SK-N-SH (cell line): ENCODE measurements at regions not wholly inside any gene's neighbourhood (a gene's known extent, or its start where the extent isn't known, plus 50 kb on each side); places are given as distances from the start of the nearest gene placed in this dataset.

Source experiments
- CTCF ChIA-PET: fragments of 300-600, 350-600 bp; formaldehyde crosslinking; extraction: SDS; loops from one replicate; lab custom pipeline; 2021; lab: Yijun Ruan, JAX
- POLR2A ChIA-PET: fragments of 350-600 bp; sonication (Branson Sonifier 250); formaldehyde crosslinking; extraction: SDS; loops from one replicate; lab custom pipeline; 2020; ENCODE audit warnings: antibody characterized with exemption, inconsistent platforms; lab: Yijun Ruan, JAX
- DNase-seq: peaks from one replicate; pipeline ENCODE4 v3.0.0; 2012
- H2AFZ ChIP-seq: fragments of 200-600 bp; sonication (generic); 2 replicates; pipeline ENCODE4 v1.8.1; 2016; ENCODE audit warnings: antibody characterized with exemption, mild to moderate bottlenecking, low read depth
- H3F3A ChIP-seq: fragments of 200-600 bp; sonication (generic); replicated peaks from 2 replicates; pipeline ENCODE3; 2016; ENCODE audit warnings: antibody characterized with exemption, mild to moderate bottlenecking; ENCODE audit not compliant: insufficient read depth
- H3K27ac ChIP-seq, 2 experiments: fragments of 200-500 bp in 1 of 2; fragments of 200-600 bp in 1 of 2; sonication (Bioruptor generic) in 1 of 2; sonication (generic), shearing (Covaris generic) in 1 of 2; 2 replicates each; pipeline versions ENCODE4 v1.5.1 to v1.6.1; 2014 to 2016; ENCODE audit warnings: low read depth in 2 of 2, inconsistent platforms in 1 of 2, low read length in 1 of 2, mild to moderate bottlenecking in 1 of 2, mixed read lengths in 1 of 2
- H3K27me3 ChIP-seq: fragments of 200-600 bp; sonication (generic), shearing (Covaris generic); 2 replicates; pipeline ENCODE4 v1.6.1; 2016; ENCODE audit warnings: mixed run types; ENCODE audit not compliant: insufficient read depth
- H3K36me3 ChIP-seq, 2 experiments: fragments of 200-500 bp in 1 of 2; fragments of 200-600 bp in 1 of 2; sonication (Bioruptor generic) in 1 of 2; sonication (generic) in 1 of 2; replicated peaks in 1 of 2; 2 replicates each; pipeline versions ENCODE3 to v1.5.1; 2014 to 2016; ENCODE audit warnings: low read length in 1 of 2, mild to moderate bottlenecking in 1 of 2; ENCODE audit not compliant: insufficient read depth in 2 of 2, control insufficient read depth in 1 of 2
- H3K4me1 ChIP-seq, 2 experiments: fragments of 200-500 bp in 1 of 2; fragments of 200-600 bp in 1 of 2; sonication (Bioruptor generic) in 1 of 2; sonication (generic), shearing (Covaris generic) in 1 of 2; 2 replicates each; pipeline versions ENCODE4 v1.5.1 to v1.6.1; 2014 to 2016; ENCODE audit warnings: low read depth in 1 of 2, low read length in 1 of 2, mixed run types in 1 of 2; ENCODE audit not compliant: insufficient read depth in 2 of 2, control insufficient read depth in 1 of 2
- H3K4me2 ChIP-seq: fragments of 200-600 bp; sonication (generic), shearing (Covaris generic); 2 replicates; pipeline ENCODE4 v1.6.1; 2017; ENCODE audit warnings: mixed run types
- H3K4me3 ChIP-seq, 2 experiments: fragments of 200-500 bp in 1 of 2; fragments of 200-600 bp in 1 of 2; sonication (Bioruptor generic) in 1 of 2; sonication (generic), shearing (Covaris generic) in 1 of 2; 2 replicates each; pipeline versions ENCODE4 v1.5.1 to v1.8.1; 2014 to 2016; ENCODE audit warnings: low read depth in 2 of 2, inconsistent platforms in 1 of 2, low read length in 1 of 2, mild to moderate bottlenecking in 1 of 2, mixed read lengths in 1 of 2, moderate library complexity in 1 of 2
- H3K79me2 ChIP-seq: fragments of 200-600 bp; sonication (generic); 2 replicates; pipeline ENCODE4 v1.8.1; 2017; ENCODE audit warnings: mild to moderate bottlenecking; ENCODE audit not compliant: insufficient read depth
- H3K9ac ChIP-seq: fragments of 200-600 bp; sonication (generic); 2 replicates; pipeline ENCODE4 v1.6.1; 2017; ENCODE audit warnings: mixed run types
- H3K9me2 ChIP-seq: fragments of 200-600 bp; sonication (generic); 2 replicates; pipeline ENCODE4 v1.6.1; 2017; ENCODE audit warnings: mixed run types
- H3K9me3 ChIP-seq: fragments of 200-600 bp; sonication (generic); 2 replicates; pipeline ENCODE4 v1.6.1; 2017; ENCODE audit warnings: mixed run types, mild to moderate bottlenecking, moderate library complexity
- H4K20me1 ChIP-seq: fragments of 200-600 bp; sonication (generic); 2 replicates; pipeline ENCODE4 v1.6.1; 2017; ENCODE audit warnings: mild to moderate bottlenecking, mixed run types; ENCODE audit not compliant: insufficient read depth
- EP300 ChIP-seq, 2 experiments: IDR thresholded peaks; 2 replicates each; pipeline versions ENCODE4 v1.4.0 to v1.6.1; 2012; ENCODE audit warnings: borderline replicate concordance in 1 of 2, low read depth in 1 of 2, low read length in 1 of 2
- FOSL2 ChIP-seq: IDR thresholded peaks from 2 replicates; pipeline ENCODE4 v1.4.0; 2012; ENCODE audit warnings: low read depth, mild to moderate bottlenecking, moderate library complexity, borderline replicate concordance
- FOXM1 ChIP-seq: IDR thresholded peaks from 2 replicates; pipeline ENCODE4 v1.4.0; 2012; ENCODE audit warnings: low read depth, mild to moderate bottlenecking
- GABPA ChIP-seq: IDR thresholded peaks from 2 replicates; pipeline ENCODE4 v1.4.0; 2012; ENCODE audit warnings: low read depth, mild to moderate bottlenecking
- GATA2 ChIP-seq: sonication (generic); formaldehyde crosslinking; IDR thresholded peaks from 2 replicates; pipeline ENCODE4 v1.5.0; 2020; ENCODE audit warnings: mild to moderate bottlenecking, missing genetic modification reagents
- JUND ChIP-seq: IDR thresholded peaks from 2 replicates; pipeline ENCODE4 v1.4.0; 2012
- MXI1 ChIP-seq: IDR thresholded peaks from 2 replicates; pipeline ENCODE4 v1.6.1; 2012; ENCODE audit warnings: mild to moderate bottlenecking, low read depth, low read length, improper control_type of control experiment
- NFIC ChIP-seq: IDR thresholded peaks from 2 replicates; pipeline ENCODE4 v1.4.0; 2012; ENCODE audit warnings: borderline replicate concordance
- PBX3 ChIP-seq: IDR thresholded peaks from 2 replicates; pipeline ENCODE4; 2012
- POLR2AphosphoS5 ChIP-seq: IDR thresholded peaks from 2 replicates; pipeline ENCODE4 v1.6.1; 2012; ENCODE audit warnings: low read depth, low read length
- REST ChIP-seq: IDR thresholded peaks from 2 replicates; pipeline ENCODE4 v1.6.1; 2012; ENCODE audit warnings: mild to moderate bottlenecking, low read depth, low read length, moderate library complexity
- TAF1 ChIP-seq: IDR thresholded peaks from 2 replicates; pipeline ENCODE4 v1.6.1; 2012; ENCODE audit warnings: low read depth, mild to moderate bottlenecking, low read length, moderate library complexity, borderline replicate concordance
- TCF12 ChIP-seq: IDR thresholded peaks from 2 replicates; pipeline ENCODE4 v1.4.0; 2012
- TEAD4 ChIP-seq: IDR thresholded peaks from 2 replicates; pipeline ENCODE4 v1.4.0; 2012; ENCODE audit warnings: mild to moderate bottlenecking, borderline replicate concordance; ENCODE audit not compliant: insufficient read depth
- USF2 ChIP-seq: fragments of 150-350 bp; IDR thresholded peaks from 2 replicates; pipeline ENCODE4 v1.6.1; 2017; ENCODE audit warnings: antibody characterized with exemption, low read length, low read depth, borderline replicate concordance
- WGBS: methylation state at CpG from one replicate; pipeline ENCODE4 v1.1.6; 2017; ENCODE audit warnings: low lambda C conversion rate; 5-methylcytosine and 5-hydroxymethylcytosine counted together

- POLR2A ChIA-PET = no interaction called here
- Histone ChIP-seq H3K27ac (no peak overlapping the region), H3K9me2 (no peaks in the 10 kb centered on the region), H3K27me3 (no peaks in the 10 kb centered on the region), H3K4me1 (no peaks in the 10 kb centered on the region), H3K4me3 (no peak overlapping the region), H3K9ac (no peak overlapping the region), H2AFZ (no peak overlapping the region), H4K20me1 (no peaks in the 10 kb centered on the region), H3F3A (no peaks in the 10 kb centered on the region), H3K4me2 (no peak overlapping the region), H3K9me3 (no peaks in the 10 kb centered on the region), H3K36me3 (no peaks in the 10 kb centered on the region), H3K79me2 (no peaks in the 10 kb centered on the region)
- no peak for DNase-seq
- WGBS = 39% methylated on average over 4 of the region's 4 CpGs
- TF ChIP-seq FOXM1 (no peak), REST (no peak), TEAD4 (no peak), NFIC (no peak), JUND (no peak), TCF12 (no peak), PBX3 (no peak), GABPA (no peak), MXI1 (no peak), USF2 (no peak), POLR2AphosphoS5 (no peak), FOSL2 (no peak), EP300 (IDR thresholded peaks at IDR 0.05; ENCODE audit: borderline replicate concordance in 1 of 2, low read depth in 1 of 2, low read length in 1 of 2) (no peak), TAF1 (no peak), GATA2 (CRISPR knock-in tag) (no peak)
- CTCF ChIA-PET = interaction anchor here (0.9 to 1.5 kb wide), 3 partner anchors 11 to 590 kb away, joined by 3 to 7 read pairs (median 3); no protein-coding TSS in a partner anchor
Observed at GRCh38 chr9:80163889-80164288, 592.1 kb downstream of the TLE4 start.
